Transverse colon (tissue), 4 donors: ENCODE measurements at regions not wholly inside any gene's neighbourhood (a gene's known extent, or its start where the extent isn't known, plus 50 kb on each side); places are given as distances from the start of the nearest gene placed in this dataset.
A peak's percentile ranks its signal among the peaks of the same experiment; 100 is the strongest.

Experiments used
- DNase-seq: peaks from one replicate; pipeline ENCODE4 v3.0.0-alpha.2; 2019
- H3K27ac ChIP-seq, 4 donors: fragments of 200-600 bp; sonication (generic); 2 replicates each; pipeline ENCODE4 v1.5.1; 2016 to 2018; ENCODE audit warnings: inconsistent platforms in 4 of 4
- H3K27me3 ChIP-seq: fragments of 200-600 bp; sonication (generic); 2 replicates; pipeline ENCODE4 v1.5.1; 2017; ENCODE audit warnings: inconsistent platforms
- H3K36me3 ChIP-seq, 4 donors: fragments of 200-600 bp; sonication (generic); 2 replicates each; pipeline ENCODE4 v1.5.1; 2017 to 2019; ENCODE audit warnings: inconsistent platforms in 4 of 4
- H3K4me1 ChIP-seq, 4 donors: fragments of 200-600 bp; sonication (generic); 2 replicates each; pipeline ENCODE4 v1.5.1; 2017 to 2020; ENCODE audit warnings: inconsistent platforms in 4 of 4
- H3K4me3 ChIP-seq, 4 donors: fragments of 200-600 bp; sonication (generic); 1 replicate in 1 of 4; 2 replicates in 3 of 4; pipeline versions ENCODE4 v1.5.1 to v1.6.1; 2017 to 2019; ENCODE audit warnings: inconsistent platforms in 4 of 4
- H3K9me3 ChIP-seq, 2 donors: fragments of 200-600 bp; sonication (generic); 2 replicates each; pipeline ENCODE4 v1.5.1; 2017 to 2019; ENCODE audit warnings: inconsistent platforms in 2 of 2
- EP300 ChIP-seq: sonication (generic); formaldehyde crosslinking; IDR thresholded peaks from one replicate; pipeline ENCODE4 v1.6.1; 2017; ENCODE audit warnings: antibody characterized with exemption, low read depth
- POLR2A ChIP-seq: fragments of 450-650 bp; IDR thresholded peaks from one replicate; pipeline ENCODE4 v1.6.1; 2016; ENCODE audit warnings: antibody characterized with exemption, mild to moderate bottlenecking, moderate library complexity
- POLR2AphosphoS5 ChIP-seq, 3 donors: sonication (generic); formaldehyde crosslinking; IDR thresholded peaks; one replicate each; pipeline ENCODE4 v1.6.1; 2016; ENCODE audit warnings: antibody characterized with exemption in 3 of 3
- WGBS, 2 donors: methylation state at CpG; one replicate each; pipeline ENCODE4 v1.1.5; 2018; ENCODE audit warnings: low coverage in 1 of 2; 5-methylcytosine and 5-hydroxymethylcytosine counted together
- in situ Hi-C, 4 donors: fragments of 200-750 bp; cut with MboI; loops; one replicate each; pipeline versions ENCODE4 v1.15.0 to v1.15.1; 2017; ENCODE audit warnings: low sequenced_read_pairs in 3 of 4, low pct_ligation_motif_present in 1 of 4, low pct_unique_long_range_greater_than_20kb in 1 of 4
- intact Hi-C: fragments of 100-400 bp; cut with DNase I; formaldehyde crosslinking; loops from one replicate; pipeline ENCODE4 v1.15.1; 2023; ENCODE audit warnings: low total_unique reads
- TF ChIP-seq, protein P1 (sequence below), 5 experiments: fragments of 200-600 bp in 3 of 5; fragments of 450-650 bp in 2 of 5; sonication (generic) in 3 of 5; IDR thresholded peaks; 1 replicate in 2 of 5; 2 replicates in 3 of 5; pipeline ENCODE4 v1.5.1; 2016 to 2017; ENCODE audit warnings: antibody characterized with exemption in 5 of 5, inconsistent platforms in 3 of 5, mild to moderate bottlenecking in 2 of 5, moderate library complexity in 1 of 5

DNA sequence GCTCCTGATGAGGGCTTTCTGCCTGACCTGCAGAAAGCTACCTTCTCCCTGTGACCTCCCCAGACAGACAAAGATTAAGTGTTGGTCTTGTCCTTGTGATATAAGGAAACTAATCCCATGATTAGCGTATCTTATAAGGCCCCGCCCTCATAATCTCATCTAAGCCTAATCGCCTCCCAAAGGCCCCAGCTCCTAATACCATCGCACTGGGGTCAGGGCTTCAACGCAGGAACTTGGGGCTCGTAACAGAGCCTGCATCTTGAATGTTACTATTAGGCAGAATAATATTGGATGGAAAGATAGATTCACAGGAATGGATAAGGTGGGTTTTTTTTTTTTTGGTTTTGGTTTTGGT lies 78.9 kb downstream of the C16orf95 start:
- no peak overlapping the region for H3K4me3 ChIP-seq
- intact Hi-C loops, result no loop called here
- H3K4me1 ChIP-seq, result peaks cover 0 to 7% (median 3%) of the 10 kb centered on the region in 4 donors
- H3K36me3 ChIP-seq, result no peaks in the 10 kb centered on the region
- WGBS, 2 donors, result 88 to 90% methylated on average over 2 to 6 of the region's 6 CpGs
- in situ Hi-C loops, result no loop called here
- H3K9me3 ChIP-seq, result no peaks in the 10 kb centered on the region
- H3K27ac ChIP-seq, result no peak overlapping the region
- peaks cover 5% of the 10 kb centered on the region for H3K27me3 ChIP-seq
- no peak for DNase-seq
- no peak for TF ChIP-seq POLR2A
- no peak for TF ChIP-seq POLR2AphosphoS5 (IDR thresholded peaks at IDR 0.05)
- TF ChIP-seq, protein P1, sequence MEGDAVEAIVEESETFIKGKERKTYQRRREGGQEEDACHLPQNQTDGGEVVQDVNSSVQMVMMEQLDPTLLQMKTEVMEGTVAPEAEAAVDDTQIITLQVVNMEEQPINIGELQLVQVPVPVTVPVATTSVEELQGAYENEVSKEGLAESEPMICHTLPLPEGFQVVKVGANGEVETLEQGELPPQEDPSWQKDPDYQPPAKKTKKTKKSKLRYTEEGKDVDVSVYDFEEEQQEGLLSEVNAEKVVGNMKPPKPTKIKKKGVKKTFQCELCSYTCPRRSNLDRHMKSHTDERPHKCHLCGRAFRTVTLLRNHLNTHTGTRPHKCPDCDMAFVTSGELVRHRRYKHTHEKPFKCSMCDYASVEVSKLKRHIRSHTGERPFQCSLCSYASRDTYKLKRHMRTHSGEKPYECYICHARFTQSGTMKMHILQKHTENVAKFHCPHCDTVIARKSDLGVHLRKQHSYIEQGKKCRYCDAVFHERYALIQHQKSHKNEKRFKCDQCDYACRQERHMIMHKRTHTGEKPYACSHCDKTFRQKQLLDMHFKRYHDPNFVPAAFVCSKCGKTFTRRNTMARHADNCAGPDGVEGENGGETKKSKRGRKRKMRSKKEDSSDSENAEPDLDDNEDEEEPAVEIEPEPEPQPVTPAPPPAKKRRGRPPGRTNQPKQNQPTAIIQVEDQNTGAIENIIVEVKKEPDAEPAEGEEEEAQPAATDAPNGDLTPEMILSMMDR (IDR thresholded peaks at IDR 0.05), result no peak
- TF ChIP-seq EP300, result no peak

DNA sequence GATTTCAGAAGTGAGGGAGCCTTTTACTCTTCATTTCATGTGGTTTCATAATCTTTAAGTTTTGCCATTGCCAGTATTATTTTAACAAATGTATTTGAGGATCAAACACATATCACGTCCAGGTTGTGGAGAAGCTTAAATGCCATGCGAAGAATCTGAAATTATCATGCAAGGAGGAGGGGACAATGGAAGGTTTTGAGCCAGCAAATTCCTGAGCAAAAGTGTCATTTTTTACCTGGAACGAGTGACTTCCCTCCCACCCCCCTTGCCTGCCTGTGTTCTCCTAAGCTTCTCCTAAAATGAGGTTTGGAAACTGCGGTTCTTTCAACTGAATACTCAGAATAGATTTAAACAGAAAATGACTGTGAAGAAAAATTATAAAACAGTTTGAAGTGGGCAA lies 77.6 kb downstream of the C16orf95 start:
- Histone ChIP-seq H3K27me3 (peaks cover 5% of the 10 kb centered on the region), H3K4me1 (peaks cover 0 to 7% (median 3%) of the 10 kb centered on the region in 4 donors), H3K27ac (no peak overlapping the region), H3K9me3 (no peaks in the 10 kb centered on the region), H3K36me3 (no peaks in the 10 kb centered on the region), H3K4me3 (no peak overlapping the region)
- WGBS, 2 donors, result 81 to 84% methylated on average over 4 of the region's 4 CpGs
- intact Hi-C loops, result no loop called here
- no peak for DNase-seq
- TF ChIP-seq EP300 (no peak), POLR2A (no peak), POLR2AphosphoS5 (IDR thresholded peaks at IDR 0.05) (no peak)
- TF ChIP-seq, protein P1 (IDR thresholded peaks at IDR 0.05), result no peak
- in situ Hi-C loops, result no loop called here

DNA sequence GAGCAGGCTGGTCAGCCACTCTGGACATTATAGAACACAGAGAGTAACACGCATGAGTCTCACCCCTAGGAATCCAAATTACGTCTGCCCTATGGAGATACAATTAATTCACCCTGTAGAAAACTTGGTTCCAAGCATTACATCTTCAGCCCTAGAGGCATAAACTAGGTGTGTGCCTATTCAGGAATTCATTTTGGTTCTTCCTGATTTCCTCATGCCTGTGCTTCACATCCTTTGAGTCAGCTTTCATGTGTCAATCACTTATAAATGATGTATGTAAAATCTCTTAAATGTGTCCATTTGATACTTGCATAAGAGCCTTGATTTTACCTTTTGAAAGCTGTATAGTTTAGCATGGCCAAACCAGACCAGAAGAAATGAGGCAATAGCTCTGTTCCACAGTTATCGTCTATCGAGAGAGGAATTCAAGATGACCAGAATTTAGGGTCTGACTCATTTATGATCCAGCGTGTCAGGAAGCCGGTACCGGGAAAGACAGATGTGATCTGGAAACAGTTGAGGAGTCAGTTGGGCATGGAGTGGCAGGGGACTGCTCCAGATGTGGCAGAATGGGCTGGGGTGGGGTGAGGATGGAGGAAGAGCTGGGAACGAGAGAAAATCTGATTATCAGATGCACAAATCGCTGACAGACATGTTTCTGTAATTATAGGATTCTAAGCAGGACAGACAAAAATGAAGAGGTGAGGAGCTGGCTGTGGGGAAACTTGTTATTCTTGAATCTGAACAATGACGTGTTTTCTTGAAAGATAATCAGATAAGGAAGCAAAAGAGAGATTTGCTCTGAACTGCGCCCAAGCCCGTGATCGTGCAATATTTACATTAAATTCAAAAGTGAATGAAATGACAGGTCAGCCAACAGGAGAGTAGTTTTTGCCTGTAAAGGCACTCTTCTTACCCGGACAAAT lies 76.7 kb downstream of the C16orf95 start:
- TF ChIP-seq, protein P1 (IDR thresholded peaks at IDR 0.05), result no peak
- TF ChIP-seq POLR2AphosphoS5 (IDR thresholded peaks at IDR 0.05) (no peak), EP300 (no peak), POLR2A (no peak)
- no peak overlapping the region for H3K27ac ChIP-seq
- H3K9me3 ChIP-seq, result no peaks in the 10 kb centered on the region
- WGBS, 2 donors, result 30 to 56% methylated on average over 10 to 14 of the region's 14 CpGs
- DNase-seq, result no peak
- H3K4me3 ChIP-seq, result no peak overlapping the region
- intact Hi-C loops (no loop called here), in situ Hi-C loops (no loop called here)
- H3K36me3 ChIP-seq, result no peaks in the 10 kb centered on the region
- peaks cover 5% of the 10 kb centered on the region for H3K27me3 ChIP-seq
- H3K4me1 ChIP-seq, result peaks cover 0 to 7% (median 3%) of the 10 kb centered on the region in 4 donors

DNA sequence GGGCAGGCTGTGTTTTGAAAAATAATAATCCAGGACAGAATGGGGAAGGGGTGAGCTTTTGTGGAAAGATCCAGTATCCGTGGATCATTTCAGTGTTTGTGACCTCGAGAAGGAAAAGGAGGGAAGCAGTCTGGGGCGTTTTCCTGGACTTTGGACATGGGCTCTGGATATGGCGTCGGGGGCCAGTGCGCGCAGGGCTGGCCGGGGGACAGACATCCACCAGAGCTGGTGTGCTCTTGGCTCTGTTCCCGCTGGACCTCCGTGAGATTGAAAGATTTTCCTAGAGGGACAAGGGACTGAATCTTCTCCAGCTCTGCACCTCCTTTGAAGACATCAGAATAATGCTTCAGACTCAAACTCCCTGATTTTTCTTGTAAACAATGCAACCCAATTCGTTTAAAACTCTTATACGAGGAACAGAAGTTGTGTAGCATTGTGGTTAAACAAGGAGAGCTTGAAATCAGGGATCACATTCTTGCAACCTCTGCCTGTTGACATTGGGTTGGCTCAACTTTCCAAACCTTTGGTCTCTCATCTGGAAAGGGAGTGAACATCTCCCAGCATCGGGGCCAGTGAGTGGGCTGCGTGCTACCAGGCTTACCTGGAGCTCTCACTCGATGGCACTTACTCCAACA lies 75.9 kb downstream of the C16orf95 start:
- DNase-seq, result peak; percentile 35
- TF ChIP-seq, protein P1 (IDR thresholded peaks at IDR 0.05), result no peak
- no peaks in the 10 kb centered on the region for H3K9me3 ChIP-seq
- peaks cover 5% of the 10 kb centered on the region for H3K27me3 ChIP-seq
- no peaks in the 10 kb centered on the region for H3K36me3 ChIP-seq
- no peak overlapping the region for H3K4me3 ChIP-seq
- WGBS, 2 donors, result 60 to 69% methylated on average over 10 to 15 of the region's 15 CpGs
- peaks cover 0 to 7% (median 3%) of the 10 kb centered on the region in 4 donors for H3K4me1 ChIP-seq
- intact Hi-C loops (no loop called here), in situ Hi-C loops (no loop called here)
- no peak overlapping the region for H3K27ac ChIP-seq
